Erythroblast (primary cell): ENCODE measurements at regions not wholly inside any gene's neighbourhood (a gene's known extent, or its start where the extent isn't known, plus 50 kb on each side); places are given as distances from the start of the nearest gene placed in this dataset.

Experiments
- GATA1 ChIP-seq: IDR thresholded peaks from 2 replicates; pipeline ENCODE4 v1.6.1; 2011; ENCODE audit warnings: low read depth, mild to moderate bottlenecking, control low read depth, low read length, moderate library complexity
- POLR2A ChIP-seq: IDR thresholded peaks from 2 replicates; pipeline ENCODE4 v1.6.1; 2011; ENCODE audit warnings: mild to moderate bottlenecking, low read length

GRCh38 chr12:124230117-124230757 lies 64.7 kb upstream of the RFLNA start:
- TF ChIP-seq POLR2A (no peak), GATA1 (no peak)
